K562 (cell line): ENCODE measurements at regions not wholly inside any gene's neighbourhood (a gene's known extent, or its start where the extent isn't known, plus 50 kb on each side); places are given as distances from the start of the nearest gene placed in this dataset.

Source experiments
- ATAC-seq: fragments of 200-7000 bp; cut with Tn5 transposase; 3 replicates; pipeline ENCODE4 v1.9.1; 2020; ENCODE audit warnings: moderate library complexity
- BruUV-seq: library from RNA; stranded (reverse); fragments of 400-500 nt; replicated peaks from 2 replicates; lab custom pipeline; 2021; lab: Mats Ljungman, UMichigan
- CTCF ChIA-PET: fragments of 300-600 bp; formaldehyde crosslinking; extraction: SDS; loops from one replicate; lab custom pipeline; 2021; ENCODE audit warnings: low intra/inter-chr PET ratio; lab: Yijun Ruan, JAX
- POLR2A ChIA-PET: fragments of 300-600, 350-650 bp; sonication (Branson Sonifier 250); formaldehyde crosslinking; extraction: SDS; loops from one replicate; lab custom pipeline; 2021; ENCODE audit warnings: antibody characterized with exemption, inconsistent platforms; lab: Yijun Ruan, JAX
- DNase-seq, 4 experiments: peaks; one replicate each; pipeline versions ENCODE4 v3.0.0 to v3.0.0-alpha.2; 2011 to 2018; ENCODE audit warnings: low spot score in 3 of 4, mixed read lengths in 3 of 4; ENCODE audit errors: extremely low read depth in 1 of 4
- FAIRE-seq: peaks from 2 replicates; lab custom pipeline; 2011; peaks lifted over from hg19 to GRCh38; lab: Jason Lieb, UNC
- H2AFZ ChIP-seq: 2 replicates; pipeline ENCODE4 v1.6.0; 2011; ENCODE audit warnings: low read depth, low read length, control low read depth, inconsistent platforms
- H3K27ac ChIP-seq: fragments of 200-600 bp; 3 replicates; pipeline ENCODE4 v1.8.0; 2011; ENCODE audit warnings: low read depth, mild to moderate bottlenecking, control low read depth, inconsistent platforms, low read length, moderate library complexity, mixed read lengths; ENCODE audit errors: extremely low read depth
- H3K27me3 ChIP-seq, 2 experiments: fragments of 300-600 bp in 1 of 2; 2 replicates in 1 of 2; 3 replicates in 1 of 2; pipeline versions ENCODE4 v1.6.0 to v1.8.0; 2011; ENCODE audit warnings: inconsistent platforms in 2 of 2, low read length in 2 of 2, mild to moderate bottlenecking in 1 of 2, mixed read lengths in 1 of 2, moderate library complexity in 1 of 2; ENCODE audit not compliant: control insufficient read depth in 2 of 2, insufficient read depth in 2 of 2
- H3K36me3 ChIP-seq: fragments of 300-600 bp; 3 replicates; pipeline ENCODE4 v1.8.0; 2011; ENCODE audit warnings: mild to moderate bottlenecking, low read length, inconsistent platforms; ENCODE audit not compliant: control insufficient read depth, insufficient read depth
- H3K4me1 ChIP-seq, 2 experiments: fragments of 200-600 bp in 1 of 2; replicated peaks in 1 of 2; 2 replicates in 1 of 2; 3 replicates in 1 of 2; pipeline versions ENCODE4 v1.5.1 to v1.8.0; 2011; ENCODE audit warnings: inconsistent platforms in 2 of 2, low read length in 2 of 2, mild to moderate bottlenecking in 1 of 2, mixed read lengths in 1 of 2, moderate library complexity in 1 of 2; ENCODE audit not compliant: control insufficient read depth in 2 of 2, insufficient read depth in 2 of 2
- H3K4me2 ChIP-seq: 2 replicates; pipeline ENCODE4 v1.6.1; 2011; ENCODE audit warnings: low read length, control low read depth, inconsistent platforms, mixed read lengths; ENCODE audit not compliant: insufficient read depth
- H3K4me3 ChIP-seq: fragments of 200-600 bp; sonication (generic), shearing (Covaris generic); 2 replicates; pipeline ENCODE4 v1.5.1; 2016; ENCODE audit warnings: control low read depth, inconsistent platforms
- H3K79me2 ChIP-seq: fragments of 200-600 bp; 3 replicates; pipeline ENCODE4 v1.8.0; 2011; ENCODE audit warnings: low read length, inconsistent platforms; ENCODE audit not compliant: control insufficient read depth, insufficient read depth
- H3K9ac ChIP-seq, 2 experiments: 2 replicates each; pipeline versions ENCODE4 v1.6.0 to v1.6.1; 2011; ENCODE audit warnings: low read depth in 2 of 2, low read length in 2 of 2, control low read depth in 1 of 2, inconsistent platforms in 1 of 2, mild to moderate bottlenecking in 1 of 2, mixed read lengths in 1 of 2; ENCODE audit not compliant: insufficient read depth in 1 of 2
- H3K9me1 ChIP-seq: one replicate; pipeline ENCODE4 v1.6.0; 2011; ENCODE audit warnings: inconsistent platforms, mild to moderate bottlenecking, low read length, moderate library complexity; ENCODE audit not compliant: control insufficient read depth, insufficient read depth
- H3K9me3 ChIP-seq: replicated peaks from 2 replicates; pipeline ENCODE4 v1.5.1; 2011; ENCODE audit warnings: low read depth, low read length, inconsistent platforms; ENCODE audit not compliant: control insufficient read depth, insufficient read depth
- H4K20me1 ChIP-seq: replicated peaks from 2 replicates; pipeline ENCODE4 v1.6.1; 2011; ENCODE audit warnings: low read length, inconsistent platforms, mixed read lengths; ENCODE audit not compliant: control insufficient read depth, insufficient read depth
- CEBPB ChIP-seq: fragments of 450-650 bp; IDR thresholded peaks from 2 replicates; pipeline ENCODE4 v1.6.1; 2016; ENCODE audit warnings: missing genetic modification characterization, missing compliant biosample characterization
- E4F1 ChIP-seq: fragments of 250-450 bp; sonication (Bioruptor Pico); IDR thresholded peaks from 2 replicates; pipeline ENCODE4 v1.5.0; 2021; ENCODE audit warnings: mild to moderate bottlenecking, borderline replicate concordance
- HLTF ChIP-seq: fragments of 450-650 bp; IDR thresholded peaks from 2 replicates; pipeline ENCODE4 v1.6.1; 2016
- KLF16 ChIP-seq: IDR thresholded peaks from 2 replicates; pipeline ENCODE4 v1.6.1; 2016; ENCODE audit warnings: antibody characterized with exemption
- MCM3 ChIP-seq: fragments of 450-650 bp; IDR thresholded peaks from 2 replicates; pipeline ENCODE4 v1.6.1; 2016
- MXI1 ChIP-seq: IDR thresholded peaks from 2 replicates; pipeline ENCODE4 v1.6.1; 2011; ENCODE audit warnings: low read depth, mild to moderate bottlenecking, improper control_type of control experiment, low read length
- PHB2 ChIP-seq: fragments of 450-650 bp; IDR thresholded peaks from 2 replicates; pipeline ENCODE4 v1.6.1; 2017; ENCODE audit warnings: low read depth
- SIRT6 ChIP-seq: IDR thresholded peaks from one replicate; pipeline ENCODE4 v1.6.1; 2012; ENCODE audit warnings: low read depth, mild to moderate bottlenecking, control low read depth, inconsistent platforms, low read length, moderate library complexity
- WGBS: fragments of 100-300 bp; shearing (Covaris generic); methylation state at CpG from one replicate; pipeline ENCODE4 v1.1.6; 2016; ENCODE audit warnings: low coverage, mixed read lengths; ENCODE audit not compliant: insufficient coverage; ENCODE audit errors: missing lambda C conversion rate; 5-methylcytosine and 5-hydroxymethylcytosine counted together
- in situ Hi-C: fragments of 300-500 bp; cut with MboI; formaldehyde crosslinking; loops from 4 replicates; pipeline ENCODE4 v1.15.0; 2018; ENCODE audit warnings: inconsistent platforms, mixed read lengths
- intact Hi-C: fragments of 100-400 bp; cut with micrococcal nuclease; formaldehyde crosslinking; loops from 2 replicates; pipeline ENCODE4 v1.14.2; 2022

GRCh38 chr3:127395663-127396355, 108.0 kb upstream of the PRR20G start (continued):
- TF ChIP-seq HLTF, result no peak

- POLR2A ChIA-PET, result no interaction called here
These were observed 107.3 kb upstream of the PRR20G start for GRCh38 chr3:127394984-127395662.

More at GRCh38 chr3:127394984-127395662, 107.3 kb upstream of the PRR20G start:
- Histone ChIP-seq H3K4me2 (no peak overlapping the region), H3K9me1 (no peaks in the 10 kb centered on the region), H3K4me1 (no peaks in the 10 kb centered on the region), H3K9ac (no peak overlapping the region), H3K36me3 (no peaks in the 10 kb centered on the region), H3K79me2 (no peaks in the 10 kb centered on the region), H3K9me3 (no peaks in the 10 kb centered on the region), H3K27me3 (peaks cover 0 to 10% of the 10 kb centered on the region in 2 experiments; a peak in 2 of 5 replicates), H3K27ac (no peak overlapping the region), H2AFZ (no peak overlapping the region), H4K20me1 (no peaks in the 10 kb centered on the region; the same call in 1 of the 2 replicates), H3K4me3 (no peak overlapping the region)
- ATAC-seq, result no peak
- BruUV-seq, result no TSS peak
- no peak for DNase-seq
- CTCF ChIA-PET, result no interaction called here
- TF ChIP-seq KLF16 (no peak), SIRT6 (no peak), PHB2 (no peak), CEBPB (tag) (no peak), E4F1 (CRISPR knock-in tag) (no peak), MCM3 (no peak), MXI1 (no peak)
- in situ Hi-C loops, result no loop called here
- WGBS, result 1% methylated on average over 15 of the region's 15 CpGs
- FAIRE-seq, result no peak
- intact Hi-C loops, result no loop called here
